NCI-H2227 treated with DMSO at 0.1 percent for 48 hours (cell line): ENCODE measurements at regions not wholly inside any gene's neighbourhood (a gene's known extent, or its start where the extent isn't known, plus 50 kb on each side); places are given as distances from the start of the nearest gene placed in this dataset.
"Not testable (repeated sequence)": the region's sequence is repeated elsewhere in the genome, so short reads cannot be mapped to it uniquely, and the experiment has no call there.

Experiments used
- DNase-seq: peaks from one replicate; lab custom pipeline; 2025; lab: John Stamatoyannopoulos, UW

GRCh38 chr2:186182366-186182765 is 303.7 kb upstream of the ZC3H15 start:
- DNase-seq = not testable (repeated sequence)

DNA sequence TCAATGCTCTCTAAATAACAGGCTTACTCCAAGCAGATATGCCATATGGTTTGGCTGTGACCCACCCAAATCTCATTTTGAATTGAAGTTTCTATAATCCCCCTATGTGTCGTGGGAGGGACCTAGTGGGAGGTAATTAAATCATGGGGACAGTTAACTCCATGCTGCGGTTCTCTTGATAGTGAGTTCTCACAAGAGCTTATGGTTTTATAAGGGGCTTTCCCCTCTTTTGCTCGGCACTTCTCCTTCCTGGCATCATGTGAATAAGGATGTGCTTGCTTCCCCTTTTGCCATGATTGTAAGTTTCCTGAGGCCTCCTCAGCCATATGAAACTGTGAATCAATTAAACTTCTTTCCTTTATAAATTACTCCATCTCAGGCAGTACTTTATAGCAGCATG is 302.7 kb upstream of the ZC3H15 start:
- DNase-seq = no peak

DNA sequence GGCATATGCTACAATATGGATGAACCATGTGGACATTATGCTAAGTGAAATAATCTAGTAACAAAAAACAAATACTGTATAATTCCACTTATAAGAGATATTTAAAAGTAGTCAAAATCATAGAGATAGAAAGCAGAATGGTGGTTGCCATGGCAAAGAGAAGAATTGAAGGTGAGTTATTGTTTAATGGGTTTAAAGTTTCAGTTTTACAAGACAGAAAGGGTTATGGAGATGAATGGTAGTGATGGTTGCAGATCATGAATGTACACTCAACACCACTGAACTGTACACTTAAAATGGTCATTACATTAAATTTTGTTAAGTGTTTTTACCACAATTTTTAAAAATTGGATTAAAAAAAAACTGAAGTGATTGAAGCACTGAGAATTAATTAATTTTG is 298.2 kb upstream of the ZC3H15 start:
- no peak for DNase-seq

DNA sequence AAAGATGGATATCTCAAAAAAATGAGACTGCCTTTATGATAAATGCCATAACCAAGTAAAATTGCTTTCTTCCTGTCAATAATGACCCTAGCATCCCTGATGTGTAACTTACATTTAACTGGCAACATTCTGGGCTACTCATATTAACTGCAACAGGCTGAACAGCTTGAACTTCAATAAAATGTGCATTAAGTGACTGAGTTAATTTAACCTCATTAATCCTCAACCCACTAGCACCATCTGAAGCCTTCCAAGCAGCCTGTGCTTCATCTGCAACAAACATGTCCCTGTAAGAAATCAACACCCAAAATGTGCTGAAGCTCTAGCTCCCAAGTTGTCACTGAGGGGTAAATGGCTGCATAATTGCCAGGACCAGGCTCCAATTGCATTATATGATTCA is 296.2 kb upstream of the ZC3H15 start:
- DNase-seq = no peak

GRCh38 chr2:186195696-186196095 is 290.4 kb upstream of the ZC3H15 start:
- DNase-seq = no peak

DNA sequence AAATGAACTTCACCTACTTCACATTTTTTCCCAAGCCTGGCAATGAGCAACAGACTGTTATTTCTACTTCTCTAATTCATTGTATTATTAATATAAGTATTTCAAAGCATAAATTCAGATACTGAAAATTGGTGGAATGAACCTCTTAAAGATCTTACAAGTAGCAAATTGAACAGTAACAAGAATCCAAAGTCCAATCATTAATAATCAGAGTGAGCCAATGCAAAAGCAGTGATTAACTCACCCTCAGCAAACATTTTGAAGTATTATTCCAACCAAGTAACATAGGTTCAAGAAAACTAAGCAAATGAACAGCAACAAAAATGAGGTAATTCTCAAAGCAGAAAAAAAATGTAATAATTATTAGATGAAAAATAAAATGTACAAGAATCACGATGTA is 288.1 kb upstream of the ZC3H15 start:
- no peak for DNase-seq

- no peak for DNase-seq
Observed at GRCh38 chr2:186199029-186199428, 287.0 kb upstream of the ZC3H15 start.

- no peak for DNase-seq
Observed at GRCh38 chr2:186201371-186201770, 284.7 kb upstream of the ZC3H15 start.

- DNase-seq = no peak
Observed at GRCh38 chr2:186205254-186205911, 280.7 kb upstream of the ZC3H15 start.

DNA sequence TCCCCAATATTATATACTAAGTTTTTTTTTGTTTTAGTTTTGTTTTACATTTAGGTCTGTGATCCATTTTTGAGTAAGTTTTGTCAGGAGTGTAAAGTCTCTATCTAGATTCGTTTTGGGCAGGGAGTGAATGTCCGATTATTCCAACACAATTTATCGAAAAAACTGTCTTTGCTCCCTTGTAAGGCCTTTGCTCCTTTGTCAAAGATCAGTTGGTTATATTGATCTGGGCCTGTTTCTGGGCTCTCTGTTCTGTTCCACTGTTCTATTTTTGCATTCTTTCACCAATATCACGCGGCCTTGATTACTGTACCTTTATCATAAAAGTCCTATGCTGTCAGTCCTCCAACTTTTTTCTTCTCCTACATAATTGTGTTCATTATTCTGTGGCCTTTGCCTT is 276.5 kb upstream of the ZC3H15 start:
- no peak for DNase-seq

DNA sequence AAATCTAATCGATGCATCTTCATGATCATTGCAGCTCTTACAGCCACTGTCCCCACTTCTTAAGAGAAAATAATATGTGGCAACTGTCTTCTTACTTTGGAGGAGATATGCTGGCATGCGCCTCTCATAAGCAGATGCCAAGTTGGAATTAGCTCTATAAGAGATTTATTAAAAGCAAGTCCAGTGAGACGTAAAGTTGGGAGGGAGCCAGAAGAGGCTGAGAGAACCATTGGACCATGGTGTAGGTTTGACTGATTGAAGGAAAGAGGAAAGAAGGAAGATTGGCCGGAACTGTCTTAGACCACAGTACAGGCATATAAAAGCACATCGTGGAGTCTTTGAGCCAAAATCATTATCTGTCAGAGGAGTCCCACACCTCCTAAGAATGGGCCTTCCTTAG is 265.7 kb upstream of the ZC3H15 start:
- no peak for DNase-seq

DNA sequence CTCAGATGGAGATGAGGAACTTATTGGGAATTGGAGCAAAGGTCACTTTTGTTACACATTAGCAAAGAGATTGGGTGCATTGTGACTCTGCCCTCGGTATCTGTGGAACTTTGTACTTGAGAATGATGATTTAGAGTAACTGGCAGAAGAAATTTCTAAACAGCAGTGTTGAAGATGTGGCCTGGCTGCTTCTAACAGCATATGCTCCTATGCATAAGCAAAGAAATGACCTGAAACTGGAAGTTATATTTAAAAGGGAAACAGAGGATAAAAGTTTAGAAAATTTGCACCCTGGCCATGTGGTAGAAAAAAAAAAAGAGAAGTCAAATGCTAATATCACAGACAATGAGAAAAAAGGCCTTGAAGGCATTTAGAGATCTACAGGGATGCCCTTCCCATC is 256.8 kb upstream of the ZC3H15 start:
- no peak for DNase-seq

DNA sequence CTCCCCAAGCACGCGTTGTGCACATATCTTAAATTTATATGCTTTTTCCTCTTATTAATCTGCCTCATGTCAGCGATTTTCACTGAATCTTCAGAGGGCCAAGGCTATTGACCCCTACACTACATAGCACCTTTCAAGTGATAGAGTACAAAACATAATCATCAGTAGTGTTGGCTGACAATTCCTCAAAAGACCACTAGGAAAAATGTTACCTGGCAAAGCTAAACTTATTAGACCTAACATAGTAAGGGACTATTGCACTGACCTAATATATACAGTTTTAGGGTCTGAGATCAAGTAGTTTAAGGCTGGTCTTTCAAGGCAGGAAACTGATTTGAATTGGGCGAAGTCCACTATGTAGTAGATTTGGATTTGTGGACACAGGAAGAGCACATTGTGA is 244.2 kb upstream of the ZC3H15 start:
- no peak for DNase-seq

GRCh38 chr2:186254759-186255158 is 231.3 kb upstream of the ZC3H15 start:
- no peak for DNase-seq

DNA sequence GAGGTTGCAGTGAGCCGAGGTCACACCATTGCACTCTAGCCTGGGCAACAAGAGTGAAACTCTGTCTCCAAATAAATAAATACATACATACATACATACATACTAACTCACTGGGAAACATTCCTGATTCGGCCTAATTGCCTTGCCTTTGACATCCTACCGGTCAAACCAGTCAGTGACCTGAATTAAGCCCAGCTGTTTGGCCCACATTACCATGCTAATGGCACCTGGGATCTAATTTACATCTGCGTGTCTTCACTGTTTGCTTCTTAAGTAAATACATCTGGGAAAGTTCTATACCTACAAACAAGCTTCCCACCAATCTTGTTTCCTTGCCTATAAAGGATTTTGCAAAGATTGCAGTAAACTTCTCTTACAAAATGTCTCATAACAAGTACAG is 230.2 kb upstream of the ZC3H15 start:
- no peak for DNase-seq

GRCh38 chr2:186256540-186256939 is 229.5 kb upstream of the ZC3H15 start:
- DNase-seq = peak; percentile 72

DNA sequence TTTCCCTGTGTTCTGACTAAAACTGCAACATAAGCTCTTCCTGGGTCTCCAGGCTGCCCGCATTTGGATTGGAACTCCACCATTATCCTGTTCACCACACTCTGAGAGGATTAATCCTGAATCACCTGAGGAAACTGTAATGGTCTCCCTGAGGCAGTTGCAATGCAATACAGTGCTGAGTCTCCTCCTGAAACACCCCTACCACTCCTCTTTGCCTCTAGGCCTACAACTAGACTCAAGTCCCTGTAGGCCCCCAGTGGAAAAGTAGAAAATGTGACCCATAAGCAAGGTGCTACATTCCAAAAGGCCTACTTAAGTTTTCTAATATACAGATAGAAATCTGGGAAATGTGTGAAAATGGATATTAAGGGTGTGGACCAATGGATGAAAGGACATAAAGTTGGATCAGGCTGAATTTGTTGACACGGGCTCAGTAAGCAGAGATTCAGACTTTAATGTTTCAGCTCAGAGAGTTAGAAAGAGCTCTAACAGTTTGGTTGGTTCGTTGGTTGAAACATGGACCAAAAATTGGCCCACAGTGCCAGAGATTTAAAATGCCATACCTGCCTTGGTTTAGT is 222.3 kb upstream of the ZC3H15 start:
- DNase-seq = no peak

GRCh38 chr2:186269536-186269935 is 216.5 kb upstream of the ZC3H15 start:
- no peak for DNase-seq

- DNase-seq = no peak
Observed at GRCh38 chr2:186273953-186274352, 212.1 kb upstream of the ZC3H15 start.

DNA sequence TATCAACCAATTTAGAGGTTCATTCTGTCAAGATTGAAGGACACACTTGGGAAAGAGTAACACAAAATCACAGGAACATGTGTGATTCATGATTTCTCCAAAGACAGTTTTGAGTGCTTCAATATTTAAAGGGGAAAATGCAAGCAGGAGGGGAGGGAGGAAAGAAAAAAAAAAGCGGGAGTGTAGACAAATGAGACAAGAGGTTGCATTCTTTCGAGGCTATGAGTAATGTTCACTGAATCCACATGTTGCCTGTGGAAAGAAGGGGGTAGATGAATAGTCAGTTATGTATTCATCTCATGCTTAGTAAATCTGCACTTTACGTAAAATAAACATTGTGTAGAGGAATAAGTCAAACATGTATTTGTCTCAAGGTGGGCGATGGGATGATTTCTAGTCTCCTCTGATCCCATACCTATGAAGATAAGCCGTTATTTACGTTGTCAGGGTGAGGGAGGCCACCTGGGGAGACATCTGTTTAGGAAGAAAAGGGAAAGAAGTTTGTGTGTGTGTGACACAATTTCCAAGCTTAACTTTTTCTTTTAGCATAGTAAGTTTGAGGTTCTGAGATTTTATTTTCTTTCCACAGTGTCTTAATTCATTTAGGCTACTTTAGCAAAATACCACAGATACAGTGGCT is 211.0 kb upstream of the ZC3H15 start:
- no peak for DNase-seq

GRCh38 chr2:186276909-186277308 is 209.2 kb upstream of the ZC3H15 start:
- DNase-seq = no peak

- DNase-seq = no peak
Observed at GRCh38 chr2:186281726-186282125, 204.3 kb upstream of the ZC3H15 start.

DNA sequence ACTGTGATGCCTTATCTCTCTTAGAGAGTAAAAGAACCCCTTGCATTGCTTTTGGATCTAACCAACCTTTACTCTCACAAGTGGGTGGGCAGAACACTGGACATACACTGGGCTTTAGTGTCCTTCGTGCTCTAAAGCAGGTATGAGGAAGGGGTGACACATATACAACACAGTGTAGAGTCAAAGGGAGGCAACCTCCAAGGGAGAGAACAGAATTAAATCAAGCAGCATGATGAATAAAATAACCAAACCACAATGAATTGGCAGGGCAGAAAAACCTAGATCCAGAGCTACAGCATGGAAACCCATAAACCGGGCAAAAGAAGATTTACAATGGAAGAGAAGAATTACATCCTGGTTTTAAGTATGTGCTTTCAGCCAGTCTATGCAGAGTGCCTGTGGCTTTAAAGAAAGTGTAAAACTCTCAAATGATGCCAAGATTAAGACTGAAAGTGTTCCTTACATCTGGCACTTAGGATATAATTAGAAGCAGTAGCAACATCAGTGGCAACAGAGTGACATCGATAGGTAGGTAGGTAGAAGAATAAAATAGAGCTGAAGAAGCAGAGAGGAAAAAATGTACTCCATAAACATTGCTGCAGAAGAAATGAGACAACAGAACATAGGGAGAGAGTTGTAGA is 191.7 kb upstream of the ZC3H15 start:
- DNase-seq = no peak
